ENCODE measurements at regions not wholly inside any gene's neighbourhood (a gene's known extent, or its start where the extent isn't known, plus 50 kb on each side); places are given as distances from the start of the nearest gene placed in this dataset.
"Not testable (repeated sequence)": the region's sequence is repeated elsewhere in the genome, so short reads cannot be mapped to it uniquely, and the experiment has no call there.

DNA sequence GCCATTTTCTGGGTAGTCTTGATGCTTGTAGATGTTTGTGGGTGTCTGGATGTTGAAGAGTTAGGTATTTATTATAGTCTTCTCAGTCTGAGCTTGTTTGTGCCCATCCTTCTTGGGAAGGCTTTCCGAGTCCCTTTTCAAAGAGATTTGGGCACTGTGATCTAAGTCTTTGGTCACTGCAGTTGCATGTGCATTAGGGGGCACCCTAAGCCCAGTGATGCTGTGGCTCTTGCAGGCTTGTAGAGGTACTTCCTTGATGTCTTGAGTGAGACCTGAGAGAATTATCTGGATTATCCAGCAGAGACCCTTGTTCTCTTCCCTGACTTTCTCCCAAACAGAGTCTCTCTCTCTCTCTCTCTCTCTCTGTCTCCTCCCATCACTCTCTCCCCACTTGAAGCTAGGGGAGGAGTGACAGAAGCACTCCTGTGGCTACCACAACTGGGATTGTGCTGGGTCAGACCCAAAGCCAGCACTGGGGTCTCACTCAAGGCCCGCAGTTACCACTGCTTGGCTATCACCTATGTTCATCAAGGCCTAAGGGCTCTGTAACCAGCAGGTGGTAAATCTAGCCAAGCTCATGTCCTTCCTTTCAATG is 68.5 kb downstream of the TMCO5A start:
- no peak overlapping the region for H3K4me3 ChIP-seq (ENCODE audit: low read depth, low read length)
- no peak overlapping the region for H3K27ac ChIP-seq (ENCODE audit: low read depth, low read length)
- no peaks in the 10 kb centered on the region for H3K4me1 ChIP-seq (ENCODE audit: control insufficient read depth, insufficient read depth, low read length)
- H3K36me3 ChIP-seq (ENCODE audit: control insufficient read depth, insufficient read depth, low read length), result no peaks in the 10 kb centered on the region
- no peak overlapping the region for H3K9ac ChIP-seq (ENCODE audit: low read length)
- H3K27me3 ChIP-seq (ENCODE audit: control insufficient read depth, insufficient read depth, low read length), result no peaks in the 10 kb centered on the region
- no peaks in the 10 kb centered on the region for H3K9me3 ChIP-seq (ENCODE audit: control insufficient read depth, insufficient read depth, low read depth, low read length)

DNA sequence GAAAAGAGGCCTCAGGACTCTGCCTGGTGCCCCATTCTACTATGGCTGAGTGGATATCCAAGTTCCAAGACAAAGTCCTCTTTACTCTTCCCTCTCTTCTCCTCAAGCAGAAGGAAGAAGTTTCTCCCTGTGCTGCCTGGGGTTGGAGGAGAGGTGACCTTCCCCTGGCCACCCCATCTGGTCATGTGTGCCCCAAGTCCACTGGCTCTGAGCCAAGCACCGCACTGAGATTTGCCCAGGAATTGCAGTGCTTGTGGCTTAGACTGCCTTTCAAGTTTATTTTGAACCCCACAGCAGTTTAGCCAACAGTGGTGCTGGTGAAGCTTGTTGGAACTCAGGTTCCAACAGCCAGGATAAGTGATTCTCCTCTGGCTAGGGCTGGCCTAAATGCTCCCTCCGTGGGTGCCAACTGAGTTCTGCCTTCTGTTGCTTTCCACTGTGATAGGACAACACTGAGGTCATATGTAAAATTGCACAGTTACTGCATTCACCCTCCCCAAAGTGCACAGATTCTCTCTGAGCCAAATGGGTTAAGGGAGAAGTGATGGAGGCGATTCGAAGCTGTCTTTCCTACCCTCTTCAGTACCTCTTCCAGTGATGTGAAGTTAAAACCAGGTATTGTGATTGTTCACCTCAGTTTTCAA is 69.9 kb downstream of the TMCO5A start:
- Histone ChIP-seq H3K9me3 (ENCODE audit: control insufficient read depth, insufficient read depth, low read depth, low read length) (no peaks in the 10 kb centered on the region), H3K4me3 (ENCODE audit: low read depth, low read length) (no peak overlapping the region), H3K9ac (ENCODE audit: low read length) (no peak overlapping the region), H3K27ac (ENCODE audit: low read depth, low read length) (no peak overlapping the region), H3K27me3 (ENCODE audit: control insufficient read depth, insufficient read depth, low read length) (no peaks in the 10 kb centered on the region), H3K36me3 (ENCODE audit: control insufficient read depth, insufficient read depth, low read length) (no peaks in the 10 kb centered on the region), H3K4me1 (ENCODE audit: control insufficient read depth, insufficient read depth, low read length) (no peaks in the 10 kb centered on the region)

DNA sequence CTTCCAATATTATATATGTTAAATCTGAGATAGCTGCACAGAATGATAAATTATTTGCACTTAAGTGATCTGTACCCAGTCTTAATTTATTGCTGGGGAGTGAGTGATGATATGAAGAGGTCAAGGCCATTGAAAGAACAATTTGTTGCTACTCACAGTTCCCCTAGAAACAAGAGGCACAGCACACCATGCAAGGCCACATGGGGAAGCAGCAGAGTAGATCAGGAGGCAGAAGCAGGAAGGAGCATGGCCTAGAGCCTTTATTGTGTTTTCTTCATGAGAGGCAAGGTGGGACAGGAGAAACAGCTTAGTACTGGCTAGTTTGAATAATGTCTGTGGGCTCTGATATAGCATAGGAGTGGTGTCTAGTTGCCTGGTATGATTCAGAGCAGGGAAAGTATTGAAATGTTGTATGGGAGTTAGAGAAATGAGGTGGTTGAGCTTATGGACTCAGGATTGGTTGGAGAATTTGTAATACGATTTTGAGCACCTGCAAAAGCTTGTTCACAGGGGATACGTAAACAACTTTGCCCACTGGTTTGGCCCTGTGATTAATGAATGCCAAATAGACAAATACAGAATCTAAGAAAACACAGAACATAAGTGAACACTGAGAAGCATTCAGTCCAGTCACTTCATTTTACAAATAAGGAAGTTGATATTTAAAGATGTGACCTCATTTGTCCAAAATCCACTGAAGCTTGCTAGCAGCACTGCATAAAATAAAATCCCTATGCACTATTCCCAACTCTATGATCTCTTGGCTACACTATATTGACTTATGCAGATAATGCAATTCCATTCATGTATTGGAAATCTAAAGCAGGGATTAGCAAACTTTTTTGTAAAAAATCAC is 71.7 kb downstream of the TMCO5A start:
- no peaks in the 10 kb centered on the region for H3K36me3 ChIP-seq (ENCODE audit: control insufficient read depth, insufficient read depth, low read length)
- no peak overlapping the region for H3K27ac ChIP-seq (ENCODE audit: low read depth, low read length)
- H3K9ac ChIP-seq (ENCODE audit: low read length), result no peak overlapping the region
- H3K27me3 ChIP-seq (ENCODE audit: control insufficient read depth, insufficient read depth, low read length), result no peaks in the 10 kb centered on the region
- no peak overlapping the region for H3K4me3 ChIP-seq (ENCODE audit: low read depth, low read length)
- no peaks in the 10 kb centered on the region for H3K4me1 ChIP-seq (ENCODE audit: control insufficient read depth, insufficient read depth, low read length)
- H3K9me3 ChIP-seq (ENCODE audit: control insufficient read depth, insufficient read depth, low read depth, low read length), result no peaks in the 10 kb centered on the region

DNA sequence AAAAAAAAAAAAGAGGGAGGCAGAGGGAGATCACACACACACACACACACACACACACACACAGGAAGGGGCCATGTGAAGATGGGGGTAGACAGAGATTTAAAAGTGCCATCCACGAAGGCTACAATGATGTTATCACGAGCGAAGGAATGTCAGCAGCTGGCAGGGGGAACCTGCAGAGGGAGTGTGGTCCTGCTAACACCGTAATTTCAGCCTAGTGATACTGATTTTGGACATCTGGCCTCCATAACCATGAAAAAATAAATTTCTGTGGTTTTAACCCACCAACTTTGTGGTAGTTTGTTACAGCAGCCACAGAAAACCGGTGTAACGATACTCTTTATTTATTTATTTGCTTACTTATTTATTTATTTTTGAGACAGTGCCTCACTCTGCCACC is 76.0 kb downstream of the TMCO5A start:
- H3K27me3 ChIP-seq (ENCODE audit: control insufficient read depth, insufficient read depth, low read length), result no peaks in the 10 kb centered on the region
- H3K9me3 ChIP-seq (ENCODE audit: control insufficient read depth, insufficient read depth, low read depth, low read length), result no peaks in the 10 kb centered on the region
- H3K36me3 ChIP-seq (ENCODE audit: control insufficient read depth, insufficient read depth, low read length), result no peaks in the 10 kb centered on the region
- H3K27ac ChIP-seq (ENCODE audit: low read depth, low read length), result no peak overlapping the region
- H3K9ac ChIP-seq (ENCODE audit: low read length), result no peak overlapping the region
- no peaks in the 10 kb centered on the region; the same call in 1 of the 2 replicates for H3K4me1 ChIP-seq (ENCODE audit: control insufficient read depth, insufficient read depth, low read length)
- H3K4me3 ChIP-seq (ENCODE audit: low read depth, low read length), result no peak overlapping the region

DNA sequence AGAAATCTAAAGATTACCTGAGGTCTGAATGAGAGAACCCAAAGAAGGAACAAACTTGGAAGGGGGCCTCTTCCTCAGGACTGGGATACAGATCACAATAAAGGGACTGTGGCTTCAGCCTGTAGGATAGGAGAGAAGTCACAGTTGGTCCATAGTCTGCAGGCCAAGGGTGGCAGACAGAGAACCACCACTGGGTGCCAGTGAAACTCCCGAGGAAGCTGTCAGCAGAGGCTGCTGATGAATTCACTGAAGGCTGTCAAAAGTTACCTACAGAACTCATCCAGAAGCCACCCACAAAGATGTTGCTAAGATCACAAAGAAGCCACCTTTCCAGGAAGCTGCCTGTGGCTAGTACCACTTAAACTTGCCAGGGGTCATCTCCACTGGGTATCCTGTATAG is 78.5 kb downstream of the TMCO5A start:
- Histone ChIP-seq H3K4me1 (ENCODE audit: control insufficient read depth, insufficient read depth, low read length) (no peaks in the 10 kb centered on the region; the same call in 1 of the 2 replicates), H3K9ac (ENCODE audit: low read length) (no peak overlapping the region), H3K4me3 (ENCODE audit: low read depth, low read length) (no peak overlapping the region), H3K9me3 (ENCODE audit: control insufficient read depth, insufficient read depth, low read depth, low read length) (no peaks in the 10 kb centered on the region), H3K36me3 (ENCODE audit: control insufficient read depth, insufficient read depth, low read length) (no peaks in the 10 kb centered on the region), H3K27me3 (ENCODE audit: control insufficient read depth, insufficient read depth, low read length) (no peaks in the 10 kb centered on the region), H3K27ac (ENCODE audit: low read depth, low read length) (no peak overlapping the region)

DNA sequence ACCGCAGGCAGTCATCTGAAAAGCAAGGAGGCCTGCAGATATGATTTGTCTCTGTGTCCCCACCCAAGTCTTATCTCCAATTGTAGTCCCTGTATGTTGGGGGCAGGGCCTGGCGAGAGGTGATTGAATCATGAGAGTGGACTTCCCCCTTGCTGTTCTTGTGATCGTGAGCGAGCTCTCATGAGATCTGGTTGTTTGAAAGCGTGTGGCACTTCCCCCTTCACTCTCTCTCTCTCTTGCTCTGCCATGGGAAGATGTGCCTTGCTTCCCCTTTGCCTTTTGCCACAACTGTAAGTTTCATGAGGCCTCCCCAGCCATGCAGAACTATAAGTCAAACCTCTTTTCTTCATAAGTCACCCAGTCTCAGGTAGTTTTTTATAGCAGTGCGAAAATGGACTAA is 83.3 kb downstream of the TMCO5A start:
- Histone ChIP-seq H3K36me3 (ENCODE audit: control insufficient read depth, insufficient read depth, low read length) (no peaks in the 10 kb centered on the region), H3K27me3 (ENCODE audit: control insufficient read depth, insufficient read depth, low read length) (no peaks in the 10 kb centered on the region), H3K4me3 (ENCODE audit: low read depth, low read length) (no peak overlapping the region), H3K9me3 (ENCODE audit: control insufficient read depth, insufficient read depth, low read depth, low read length) (no peaks in the 10 kb centered on the region), H3K4me1 (ENCODE audit: control insufficient read depth, insufficient read depth, low read length) (no peaks in the 10 kb centered on the region; the same call in 1 of the 2 replicates), H3K9ac (ENCODE audit: low read length) (no peak overlapping the region), H3K27ac (ENCODE audit: low read depth, low read length) (no peak overlapping the region)

DNA sequence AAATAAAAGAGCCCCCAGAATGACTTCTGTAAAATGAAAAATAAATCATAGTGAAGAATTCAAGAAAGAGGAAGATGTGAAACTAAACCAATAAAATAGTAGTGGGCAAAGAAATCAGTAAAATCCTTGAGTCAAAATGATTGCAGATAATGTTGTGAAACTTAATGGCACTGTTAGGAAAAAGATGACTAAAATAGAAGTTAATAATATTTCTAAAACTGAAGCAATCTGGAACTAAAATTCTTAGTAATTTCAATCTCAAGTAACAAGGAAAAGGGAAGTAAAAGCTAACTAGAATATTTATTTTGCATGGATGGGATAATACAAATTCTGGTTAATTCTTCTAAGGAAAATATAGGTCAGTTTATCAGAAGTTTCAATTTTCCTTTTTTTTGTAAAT is 84.6 kb downstream of the TMCO5A start:
- Histone ChIP-seq H3K27ac (ENCODE audit: low read depth, low read length) (no peak overlapping the region), H3K27me3 (ENCODE audit: control insufficient read depth, insufficient read depth, low read length) (no peaks in the 10 kb centered on the region), H3K4me1 (ENCODE audit: control insufficient read depth, insufficient read depth, low read length) (no peaks in the 10 kb centered on the region), H3K9me3 (ENCODE audit: control insufficient read depth, insufficient read depth, low read depth, low read length) (0 out of 2 replicates have a peak, but pooled peaks cover 4% of the 10 kb centered on the region), H3K36me3 (ENCODE audit: control insufficient read depth, insufficient read depth, low read length) (no peaks in the 10 kb centered on the region), H3K4me3 (ENCODE audit: low read depth, low read length) (no peak overlapping the region), H3K9ac (ENCODE audit: low read length) (no peak overlapping the region)

DNA sequence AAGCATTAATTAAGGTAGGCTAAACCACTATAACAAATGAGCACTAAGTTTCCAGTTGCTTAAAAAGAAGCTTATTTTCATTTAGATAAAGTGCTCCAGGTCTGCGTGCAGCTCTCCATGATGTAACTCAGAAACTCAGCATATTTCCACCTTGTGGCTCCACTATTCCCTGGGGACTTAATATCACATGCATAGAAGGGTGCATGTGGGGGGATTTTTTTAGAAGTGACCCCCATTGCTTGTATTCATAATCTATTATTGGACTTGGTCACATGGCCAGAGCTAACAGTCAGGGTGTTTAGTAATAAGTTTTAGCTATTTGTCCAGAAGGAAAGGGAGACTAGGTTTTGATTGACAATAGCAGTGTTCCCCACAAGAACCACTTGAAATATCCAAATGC is 86.8 kb downstream of the TMCO5A start:
- Histone ChIP-seq H3K36me3 (ENCODE audit: control insufficient read depth, insufficient read depth, low read length) (no peaks in the 10 kb centered on the region), H3K9me3 (ENCODE audit: control insufficient read depth, insufficient read depth, low read depth, low read length) (0 out of 2 replicates have a peak, but pooled peaks cover 4% of the 10 kb centered on the region), H3K4me1 (ENCODE audit: control insufficient read depth, insufficient read depth, low read length) (no peaks in the 10 kb centered on the region), H3K9ac (ENCODE audit: low read length) (no peak overlapping the region), H3K27me3 (ENCODE audit: control insufficient read depth, insufficient read depth, low read length) (no peaks in the 10 kb centered on the region), H3K27ac (ENCODE audit: low read depth, low read length) (no peak overlapping the region), H3K4me3 (ENCODE audit: low read depth, low read length) (no peak overlapping the region)

DNA sequence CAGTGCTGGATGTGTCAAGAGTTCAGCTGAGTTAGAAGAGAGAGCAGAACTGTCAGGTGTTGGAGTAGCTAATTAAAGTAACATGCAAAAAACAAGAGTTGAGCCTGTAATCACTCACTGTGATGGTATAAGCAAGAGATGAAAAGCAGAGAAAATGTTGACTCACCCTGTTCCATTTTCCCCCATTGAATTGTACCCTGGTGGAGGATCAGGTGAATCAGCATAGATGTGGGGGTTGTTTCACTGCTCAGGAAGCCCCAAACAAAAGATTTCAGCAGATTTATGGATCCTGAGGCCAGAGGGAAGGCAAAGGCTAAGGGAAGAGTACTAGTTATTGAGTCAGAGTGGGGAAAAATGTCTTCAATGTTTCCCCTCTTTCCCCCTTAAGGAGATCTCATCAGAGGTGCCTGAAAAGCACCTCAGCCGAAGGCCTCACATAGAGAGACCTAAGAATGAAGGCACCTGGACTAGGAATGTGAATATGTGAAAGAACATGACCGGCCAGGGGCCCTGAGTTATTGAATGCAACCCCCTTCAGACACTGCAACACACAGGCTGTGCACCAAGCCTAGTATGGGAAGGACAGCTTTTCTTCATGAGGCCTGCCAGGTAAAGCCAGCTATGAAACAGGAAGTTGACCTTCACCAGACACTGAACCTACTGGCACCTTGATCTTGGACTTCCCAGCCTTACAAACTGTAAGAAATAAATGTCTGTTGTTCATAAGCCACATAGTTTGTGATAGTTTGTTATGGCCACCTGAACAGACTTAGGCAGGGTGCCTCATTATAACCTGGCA is 90.1 kb downstream of the TMCO5A start:
- no peaks in the 10 kb centered on the region for H3K27me3 ChIP-seq (ENCODE audit: control insufficient read depth, insufficient read depth, low read length)
- H3K36me3 ChIP-seq (ENCODE audit: control insufficient read depth, insufficient read depth, low read length), result no peaks in the 10 kb centered on the region
- 0 out of 2 replicates have a peak, but pooled peaks cover 4% of the 10 kb centered on the region for H3K9me3 ChIP-seq (ENCODE audit: control insufficient read depth, insufficient read depth, low read depth, low read length)
- no peak overlapping the region for H3K9ac ChIP-seq (ENCODE audit: low read length)
- H3K4me3 ChIP-seq (ENCODE audit: low read depth, low read length), result no peak overlapping the region
- H3K4me1 ChIP-seq (ENCODE audit: control insufficient read depth, insufficient read depth, low read length), result no peaks in the 10 kb centered on the region
- no peak overlapping the region for H3K27ac ChIP-seq (ENCODE audit: low read depth, low read length)

DNA sequence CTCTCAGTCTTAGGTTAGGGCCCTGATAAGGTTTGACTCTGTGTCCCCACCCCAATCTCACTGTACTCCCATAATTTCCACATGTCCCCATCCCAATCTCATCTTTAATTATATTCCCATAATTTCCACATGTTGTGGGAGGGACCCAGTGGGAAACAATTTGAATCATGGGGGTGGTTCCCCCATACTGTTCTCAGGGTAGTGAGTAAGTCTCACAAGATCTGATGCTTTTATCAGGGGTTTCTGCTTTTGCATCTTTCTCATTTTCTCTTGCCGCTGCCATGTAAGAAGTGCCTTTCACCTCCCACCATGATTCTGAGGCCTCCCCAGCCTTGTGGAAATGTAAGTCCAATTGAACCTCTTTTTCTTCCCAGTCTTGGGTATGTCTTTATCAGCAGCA is 91.2 kb downstream of the TMCO5A start:
- H3K9me3 ChIP-seq (ENCODE audit: control insufficient read depth, insufficient read depth, low read depth, low read length); H3K4me3 ChIP-seq (ENCODE audit: low read depth, low read length); H3K36me3 ChIP-seq (ENCODE audit: control insufficient read depth, insufficient read depth, low read length); H3K27me3 ChIP-seq (ENCODE audit: control insufficient read depth, insufficient read depth, low read length); H3K9ac ChIP-seq (ENCODE audit: low read length); H3K27ac ChIP-seq (ENCODE audit: low read depth, low read length); H3K4me1 ChIP-seq (ENCODE audit: control insufficient read depth, insufficient read depth, low read length): not testable (repeated sequence)

All from HUES6 (cell line).